HG03060 (cell line): ENCODE measurements at regions not wholly inside any gene's neighbourhood (a gene's known extent, or its start where the extent isn't known, plus 50 kb on each side); places are given as distances from the start of the nearest gene placed in this dataset.
"Not testable (repeated sequence)": the region's sequence is repeated elsewhere in the genome, so short reads cannot be mapped to it uniquely, and the experiment has no call there.

Experiments used
- ATAC-seq: cut with Tn5 transposase; IDR thresholded peaks from one replicate; pipeline ENCODE4 v1.9.1; 2021; ENCODE audit warnings: low read depth, moderate number of reproducible peaks; ENCODE audit not compliant: unreplicated experiment

- ATAC-seq = no peak
These were observed 78.0 kb upstream of the IRX4 start for GRCh38 chr5:1960595-1961303.

GRCh38 chr5:1959725-1960581 is 77.2 kb upstream of the IRX4 start:
- ATAC-seq = no peak

GRCh38 chr5:1959231-1959630 is 76.5 kb upstream of the IRX4 start:
- ATAC-seq = no peak

- ATAC-seq = no peak
These were observed 75.7 kb upstream of the IRX4 start for GRCh38 chr5:1958211-1959010.

- ATAC-seq = no peak
These were observed 72.9 kb upstream of the IRX4 start for GRCh38 chr5:1955586-1955985.

- ATAC-seq = not testable (repeated sequence)
These were observed 71.0 kb upstream of the IRX4 start for GRCh38 chr5:1953710-1954109.

- ATAC-seq = no peak
These were observed 69.8 kb upstream of the IRX4 start for GRCh38 chr5:1952444-1953099.

- no peak for ATAC-seq
These were observed 69.3 kb upstream of the IRX4 start for GRCh38 chr5:1952021-1952420.

GRCh38 chr5:1951165-1951816 is 68.6 kb upstream of the IRX4 start:
- no peak for ATAC-seq

GRCh38 chr5:1950708-1951103 is 68.0 kb upstream of the IRX4 start:
- no peak for ATAC-seq

GRCh38 chr5:1950096-1950707 is 67.5 kb upstream of the IRX4 start:
- no peak for ATAC-seq

- ATAC-seq = no peak
These were observed 66.5 kb upstream of the IRX4 start for GRCh38 chr5:1949253-1949652.

- ATAC-seq = no peak
These were observed 66.0 kb upstream of the IRX4 start for GRCh38 chr5:1948663-1949191.

- no peak for ATAC-seq
These were observed 65.4 kb upstream of the IRX4 start for GRCh38 chr5:1948111-1948510.

- no peak for ATAC-seq
These were observed 64.1 kb upstream of the IRX4 start for GRCh38 chr5:1946776-1947175.

- no peak for ATAC-seq
These were observed 63.5 kb upstream of the IRX4 start for GRCh38 chr5:1946122-1946677.

- ATAC-seq = no peak
These were observed 62.9 kb upstream of the IRX4 start for GRCh38 chr5:1945606-1946005.

GRCh38 chr5:1944408-1944807 is 61.7 kb upstream of the IRX4 start:
- no peak for ATAC-seq

GRCh38 chr5:1943481-1943880 is 60.8 kb upstream of the IRX4 start:
- ATAC-seq = no peak
